Hypothalamus (tissue), 51 donors: ENCODE measurements at regions not wholly inside any gene's neighbourhood (a gene's known extent, or its start where the extent isn't known, plus 50 kb on each side); places are given as distances from the start of the nearest gene placed in this dataset.
"Not testable (repeated sequence)": the region's sequence is repeated elsewhere in the genome, so short reads cannot be mapped to it uniquely, and the experiment has no call there.

ENCODE experiments used
- DNase-seq, 51 donors: peaks; one replicate each; lab custom pipeline; 2025; lab: John Stamatoyannopoulos, UW

- no peak for DNase-seq
Observed at GRCh38 chr2:133624551-133624950, 56.3 kb upstream of the NCKAP5 start.

- DNase-seq = no peak
Observed at GRCh38 chr2:133627741-133628140, 59.5 kb upstream of the NCKAP5 start.

- DNase-seq = no peak
Observed at GRCh38 chr2:133633309-133633708, 65.0 kb upstream of the NCKAP5 start.

- peak in 1 of 51 donors; percentile 13 for DNase-seq
Observed at GRCh38 chr2:133633881-133634409, 65.7 kb upstream of the NCKAP5 start.

GRCh38 chr2:133635131-133635530 is 66.9 kb upstream of the NCKAP5 start:
- no peak for DNase-seq

GRCh38 chr2:133636287-133636686 is 68.0 kb upstream of the NCKAP5 start:
- DNase-seq = no peak

GRCh38 chr2:133640103-133640502 is 71.8 kb upstream of the NCKAP5 start:
- no peak for DNase-seq

GRCh38 chr2:133641497-133641896 is 73.2 kb upstream of the NCKAP5 start:
- peak in 36 of 51 donors; percentile 3 to 77 (median 45) for DNase-seq

- peak in 1 of 51 donors; percentile 74 for DNase-seq
Observed at GRCh38 chr2:133641942-133642725, 73.9 kb upstream of the NCKAP5 start.

GRCh38 chr2:133642791-133643191 is 74.5 kb upstream of the NCKAP5 start:
- peak in 2 of 51 donors; percentile 6 to 63 for DNase-seq

- DNase-seq = no peak
Observed at GRCh38 chr2:133643863-133644262, 75.6 kb upstream of the NCKAP5 start.

- DNase-seq = no peak
Observed at GRCh38 chr2:133644846-133645245, 76.6 kb upstream of the NCKAP5 start.

GRCh38 chr2:133647386-133647785 is 79.1 kb upstream of the NCKAP5 start:
- DNase-seq = not testable (repeated sequence)

- DNase-seq = no peak
Observed at GRCh38 chr2:133651861-133652260, 83.6 kb upstream of the NCKAP5 start.

- DNase-seq = no peak
Observed at GRCh38 chr2:133652398-133652797, 84.1 kb upstream of the NCKAP5 start.

GRCh38 chr2:133653056-133653455 is 84.8 kb upstream of the NCKAP5 start:
- no peak for DNase-seq

GRCh38 chr2:133654949-133655348 is 86.7 kb upstream of the NCKAP5 start:
- DNase-seq = no peak

- no peak for DNase-seq
Observed at GRCh38 chr2:133655610-133656009, 87.3 kb upstream of the NCKAP5 start.

GRCh38 chr2:133657591-133657990 is 89.3 kb upstream of the NCKAP5 start:
- DNase-seq = no peak

GRCh38 chr2:133658020-133658903 is 90.0 kb upstream of the NCKAP5 start:
- DNase-seq = peak in 1 of 51 donors; percentile 6

GRCh38 chr2:133660510-133660909 is 92.2 kb upstream of the NCKAP5 start:
- no peak for DNase-seq
